ENCODE measurements at regions not wholly inside any gene's neighbourhood (a gene's known extent, or its start where the extent isn't known, plus 50 kb on each side); places are given as distances from the start of the nearest gene placed in this dataset.

DNA sequence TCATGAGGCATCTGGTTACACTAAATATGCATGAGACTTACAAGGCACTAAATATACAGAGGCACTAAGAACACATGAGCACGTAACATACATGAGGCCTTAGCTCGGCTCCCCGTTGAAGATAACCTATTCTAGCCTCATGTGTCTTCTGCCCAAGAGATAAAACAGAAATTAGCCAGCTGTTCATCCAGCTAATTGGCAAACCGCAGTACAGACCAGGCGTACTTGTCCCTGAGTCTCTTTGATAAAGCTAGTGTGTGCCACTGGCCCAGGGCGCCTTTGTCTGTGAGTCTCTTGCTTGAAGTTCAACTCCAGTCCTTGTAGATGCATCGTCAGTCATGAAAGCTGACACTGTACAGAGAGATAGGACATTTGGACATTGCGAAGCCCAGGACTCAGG lies 121.9 kb upstream of the SPATA12 start (continued):
- no peak for TF ChIP-seq HDAC6 (IDR thresholded peaks at IDR 0.05; ENCODE audit: low read depth, low read length)
- no peak for TF ChIP-seq SIRT6 (IDR thresholded peaks at IDR 0.05; ENCODE audit: low read length)
- no peak for TF ChIP-seq GTF2F1 (IDR thresholded peaks at IDR 0.05; ENCODE audit: borderline replicate concordance, low read depth, low read length)
- no peak for TF ChIP-seq BACH1 (IDR thresholded peaks at IDR 0.05; ENCODE audit: low read length)
